Panc1 (cell line): ENCODE measurements at regions not wholly inside any gene's neighbourhood (a gene's known extent, or its start where the extent isn't known, plus 50 kb on each side); places are given as distances from the start of the nearest gene placed in this dataset.

Experiments
- POLR2AphosphoS5 ChIP-seq: IDR thresholded peaks from 2 replicates; pipeline ENCODE4 v1.6.1; 2012; ENCODE audit warnings: mild to moderate bottlenecking, low read depth, low read length, moderate library complexity
- TCF7L2 ChIP-seq: IDR thresholded peaks from 2 replicates; pipeline ENCODE4 v1.6.1; 2011; ENCODE audit warnings: mild to moderate bottlenecking, low read depth, low read length, inconsistent platforms
- TF ChIP-seq, protein P1 (sequence below): fragments of 450-650 bp; IDR thresholded peaks from 2 replicates; pipeline ENCODE4 v1.5.1; 2017; ENCODE audit warnings: mild to moderate bottlenecking

DNA sequence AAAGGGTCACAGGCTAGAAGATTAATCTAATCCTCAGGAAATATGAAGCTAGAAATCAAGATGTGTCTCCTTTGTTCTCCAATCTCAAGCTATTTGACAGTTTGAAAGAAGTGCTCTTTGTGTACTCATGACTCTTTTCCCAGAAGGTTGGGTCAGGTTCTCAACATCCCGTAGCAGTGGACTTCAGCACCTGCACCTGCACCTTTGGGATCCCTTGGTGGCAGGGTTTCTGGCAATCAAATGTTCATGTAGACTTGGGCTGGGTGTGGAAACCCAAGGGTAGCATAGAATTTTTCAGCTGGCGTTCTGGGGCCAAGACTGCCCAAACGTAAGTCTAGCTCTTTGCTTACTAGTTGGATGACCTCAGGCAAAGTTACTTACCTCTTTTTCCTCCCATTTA, 134.4 kb downstream of the ADRA2A start:
- TF ChIP-seq POLR2AphosphoS5 (no peak), TCF7L2 (no peak)
- TF ChIP-seq, protein P1, sequence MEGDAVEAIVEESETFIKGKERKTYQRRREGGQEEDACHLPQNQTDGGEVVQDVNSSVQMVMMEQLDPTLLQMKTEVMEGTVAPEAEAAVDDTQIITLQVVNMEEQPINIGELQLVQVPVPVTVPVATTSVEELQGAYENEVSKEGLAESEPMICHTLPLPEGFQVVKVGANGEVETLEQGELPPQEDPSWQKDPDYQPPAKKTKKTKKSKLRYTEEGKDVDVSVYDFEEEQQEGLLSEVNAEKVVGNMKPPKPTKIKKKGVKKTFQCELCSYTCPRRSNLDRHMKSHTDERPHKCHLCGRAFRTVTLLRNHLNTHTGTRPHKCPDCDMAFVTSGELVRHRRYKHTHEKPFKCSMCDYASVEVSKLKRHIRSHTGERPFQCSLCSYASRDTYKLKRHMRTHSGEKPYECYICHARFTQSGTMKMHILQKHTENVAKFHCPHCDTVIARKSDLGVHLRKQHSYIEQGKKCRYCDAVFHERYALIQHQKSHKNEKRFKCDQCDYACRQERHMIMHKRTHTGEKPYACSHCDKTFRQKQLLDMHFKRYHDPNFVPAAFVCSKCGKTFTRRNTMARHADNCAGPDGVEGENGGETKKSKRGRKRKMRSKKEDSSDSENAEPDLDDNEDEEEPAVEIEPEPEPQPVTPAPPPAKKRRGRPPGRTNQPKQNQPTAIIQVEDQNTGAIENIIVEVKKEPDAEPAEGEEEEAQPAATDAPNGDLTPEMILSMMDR: no peak
